ENCODE measurements at regions not wholly inside any gene's neighbourhood (a gene's known extent, or its start where the extent isn't known, plus 50 kb on each side); places are given as distances from the start of the nearest gene placed in this dataset.

DNA sequence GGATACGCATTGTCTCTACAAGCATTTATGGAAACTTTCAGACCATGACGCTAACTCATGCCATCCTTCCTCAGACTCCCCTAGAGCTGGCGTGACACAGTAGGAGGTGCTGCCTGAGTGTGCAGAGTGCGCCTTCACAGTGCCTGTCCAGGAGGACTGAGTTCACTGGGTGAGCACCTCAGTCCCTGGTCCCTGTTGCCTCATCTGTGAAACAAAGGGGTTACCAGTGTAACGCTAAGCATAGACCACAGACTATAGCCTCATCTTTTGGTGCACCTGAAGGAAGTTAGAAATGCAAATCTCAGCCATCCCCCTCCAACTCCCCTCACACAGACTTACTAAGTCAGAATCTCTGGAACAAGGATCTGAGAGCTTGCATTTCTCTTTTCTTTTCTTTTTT is 142.8 kb downstream of the TMEM17 start:
- TF ChIP-seq CTCF (IDR thresholded peaks at IDR 0.05 in 2 of 3, conservative IDR thresholded peaks at IDR 0.05 in 1 of 3; ENCODE audit: borderline replicate concordance in 1 of 3, insufficient read depth in 1 of 3, low read depth in 2 of 3, low read length in 2 of 3) (no peak), POLR2A (IDR thresholded peaks at IDR 0.05; ENCODE audit: borderline replicate concordance, extremely low read depth, insufficient read depth, insufficient read length) (no peak), EZH2 (IDR thresholded peaks at IDR 0.05) (no peak), REST (IDR thresholded peaks at IDR 0.05; ENCODE audit: low read depth) (no peak), SRF (IDR thresholded peaks at IDR 0.05; ENCODE audit: low read depth) (no peak)

Data from HCT116 (cell line).